ENCODE measurements at regions not wholly inside any gene's neighbourhood (a gene's known extent, or its start where the extent isn't known, plus 50 kb on each side); places are given as distances from the start of the nearest gene placed in this dataset.

DNA sequence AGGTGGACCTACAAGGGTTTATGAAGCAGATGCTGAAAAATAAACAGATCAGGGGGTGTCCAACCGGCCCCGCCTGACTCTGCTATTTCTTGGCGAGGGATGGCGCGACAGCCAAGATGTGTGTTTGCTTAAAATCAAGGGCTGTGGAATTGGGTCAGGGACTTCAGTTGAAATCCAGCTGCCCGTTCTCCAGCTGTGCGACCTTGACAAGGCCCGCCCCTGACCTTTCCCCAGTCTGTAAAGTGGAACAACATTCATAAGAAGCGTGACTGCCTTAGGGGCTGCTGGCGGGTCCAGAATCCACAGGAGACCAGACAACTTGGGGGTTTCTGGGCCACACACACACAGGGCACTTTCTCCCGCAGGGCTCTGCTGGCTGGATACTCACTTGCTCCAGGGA lies 517.5 kb downstream of the PREX1 start:
- no peaks in the 10 kb centered on the region for H3K9me3 ChIP-seq (replicated peaks in 1 of 2; ENCODE audit: control insufficient read depth in 1 of 2, insufficient read depth in 1 of 2, low read length in 2 of 2)
- no peak overlapping the region for H2AFZ ChIP-seq (ENCODE audit: insufficient read depth, low read depth, low read length, poor library complexity, severe bottlenecking)
- H4K20me1 ChIP-seq (ENCODE audit: insufficient read depth, low read length): no peaks in the 10 kb centered on the region
- no peaks in the 10 kb centered on the region for H3K79me2 ChIP-seq (ENCODE audit: insufficient read depth, low read length)
- WGBS (ENCODE audit: insufficient coverage): 96% methylated on average over 9 of the region's 11 CpGs
- TF ChIP-seq, protein P1, sequence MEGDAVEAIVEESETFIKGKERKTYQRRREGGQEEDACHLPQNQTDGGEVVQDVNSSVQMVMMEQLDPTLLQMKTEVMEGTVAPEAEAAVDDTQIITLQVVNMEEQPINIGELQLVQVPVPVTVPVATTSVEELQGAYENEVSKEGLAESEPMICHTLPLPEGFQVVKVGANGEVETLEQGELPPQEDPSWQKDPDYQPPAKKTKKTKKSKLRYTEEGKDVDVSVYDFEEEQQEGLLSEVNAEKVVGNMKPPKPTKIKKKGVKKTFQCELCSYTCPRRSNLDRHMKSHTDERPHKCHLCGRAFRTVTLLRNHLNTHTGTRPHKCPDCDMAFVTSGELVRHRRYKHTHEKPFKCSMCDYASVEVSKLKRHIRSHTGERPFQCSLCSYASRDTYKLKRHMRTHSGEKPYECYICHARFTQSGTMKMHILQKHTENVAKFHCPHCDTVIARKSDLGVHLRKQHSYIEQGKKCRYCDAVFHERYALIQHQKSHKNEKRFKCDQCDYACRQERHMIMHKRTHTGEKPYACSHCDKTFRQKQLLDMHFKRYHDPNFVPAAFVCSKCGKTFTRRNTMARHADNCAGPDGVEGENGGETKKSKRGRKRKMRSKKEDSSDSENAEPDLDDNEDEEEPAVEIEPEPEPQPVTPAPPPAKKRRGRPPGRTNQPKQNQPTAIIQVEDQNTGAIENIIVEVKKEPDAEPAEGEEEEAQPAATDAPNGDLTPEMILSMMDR (IDR thresholded peaks at IDR 0.05): no peak
- H3K4me1 ChIP-seq (ENCODE audit: control insufficient read depth in 1 of 2, insufficient read depth in 2 of 2, low read length in 2 of 2): no peaks in the 10 kb centered on the region
- intact Hi-C loops (cut with micrococcal nuclease): no loop called here
- H3K4me3 ChIP-seq (replicated peaks in 1 of 3; ENCODE audit: low read depth in 2 of 3, low read length in 3 of 3): no peak overlapping the region
- H3K9ac ChIP-seq (ENCODE audit: insufficient read depth, low read length, poor library complexity, severe bottlenecking): no peak overlapping the region
- no peak overlapping the region for H3K27ac ChIP-seq (ENCODE audit: low read depth in 1 of 2, low read length in 2 of 2)
- H3K9me3 Mint-ChIP-seq: peaks cover 0 to 5% (median 3%) of the 10 kb centered on the region in 7 donors
- H3K36me3 ChIP-seq (replicated peaks in 1 of 2; ENCODE audit: control insufficient read depth in 1 of 2, insufficient read depth in 2 of 2, low read length in 2 of 2): no peaks in the 10 kb centered on the region
- H3K4me2 ChIP-seq (replicated peaks; ENCODE audit: extremely low read depth, low read length, poor library complexity, severe bottlenecking): no peak overlapping the region
- no peak for DNase-seq
- H3K4me1 Mint-ChIP-seq: no peaks in the 10 kb centered on the region
- no peaks in the 10 kb centered on the region for H3K36me3 Mint-ChIP-seq
- peaks cover 2 to 18% (median 16%) of the 10 kb centered on the region in 3 donors for H3K27me3 Mint-ChIP-seq (ENCODE audit: low read depth in 3 of 3)
- no peak overlapping the region for H3K27ac Mint-ChIP-seq
- no peaks in the 10 kb centered on the region for H3K27me3 ChIP-seq (ENCODE audit: control insufficient read depth in 2 of 2, insufficient read depth in 2 of 2, low read length in 2 of 2)
- no peak overlapping the region for H3K4me3 Mint-ChIP-seq

DNA sequence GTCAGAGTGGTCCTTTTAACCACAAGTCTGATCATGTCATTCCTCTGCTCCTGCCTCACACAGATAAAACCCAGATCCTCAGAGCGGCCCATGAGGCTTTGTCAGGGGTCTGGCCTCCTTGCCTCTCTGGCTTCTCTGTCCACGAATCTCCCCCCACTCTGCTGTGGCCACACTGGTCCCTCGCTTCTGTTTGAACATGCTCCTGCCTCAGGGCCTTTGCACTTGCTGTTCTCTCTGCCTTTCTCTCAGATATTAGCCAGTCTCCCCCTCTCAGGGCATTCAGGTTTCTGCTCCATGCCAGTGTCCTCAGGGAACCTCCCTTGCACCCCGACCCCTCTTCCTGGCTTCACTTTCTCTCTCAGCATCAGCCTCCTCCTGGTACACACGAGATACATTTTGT lies 518.5 kb downstream of the PREX1 start:
- H3K4me1 Mint-ChIP-seq: no peaks in the 10 kb centered on the region
- H3K4me2 ChIP-seq (replicated peaks; ENCODE audit: extremely low read depth, low read length, poor library complexity, severe bottlenecking): no peak overlapping the region
- no peaks in the 10 kb centered on the region for H3K9me3 ChIP-seq (replicated peaks in 1 of 2; ENCODE audit: control insufficient read depth in 1 of 2, insufficient read depth in 1 of 2, low read length in 2 of 2)
- no peak overlapping the region for H3K4me3 ChIP-seq (replicated peaks in 1 of 3; ENCODE audit: low read depth in 2 of 3, low read length in 3 of 3)
- H3K27me3 Mint-ChIP-seq (ENCODE audit: low read depth in 3 of 3): peaks cover 2 to 16% (median 14%) of the 10 kb centered on the region in 3 donors
- intact Hi-C loops (cut with micrococcal nuclease): no loop called here
- peak overlapping the region in 1 of 7 donors; percentile 9 for H3K27ac Mint-ChIP-seq
- no peaks in the 10 kb centered on the region for H3K4me1 ChIP-seq (ENCODE audit: control insufficient read depth in 1 of 2, insufficient read depth in 2 of 2, low read length in 2 of 2)
- no peak for DNase-seq
- no peak overlapping the region for H3K9ac ChIP-seq (ENCODE audit: insufficient read depth, low read length, poor library complexity, severe bottlenecking)
- H3K79me2 ChIP-seq (ENCODE audit: insufficient read depth, low read length): no peaks in the 10 kb centered on the region
- no peak overlapping the region for H2AFZ ChIP-seq (ENCODE audit: insufficient read depth, low read depth, low read length, poor library complexity, severe bottlenecking)
- H3K36me3 ChIP-seq (replicated peaks in 1 of 2; ENCODE audit: control insufficient read depth in 1 of 2, insufficient read depth in 2 of 2, low read length in 2 of 2): no peaks in the 10 kb centered on the region
- no peak overlapping the region for H3K27ac ChIP-seq (ENCODE audit: low read depth in 1 of 2, low read length in 2 of 2)
- H4K20me1 ChIP-seq (ENCODE audit: insufficient read depth, low read length): no peaks in the 10 kb centered on the region
- H3K36me3 Mint-ChIP-seq: no peaks in the 10 kb centered on the region
- no peaks in the 10 kb centered on the region for H3K27me3 ChIP-seq (ENCODE audit: control insufficient read depth in 2 of 2, insufficient read depth in 2 of 2, low read length in 2 of 2)
- peaks cover 0 to 2% (median 0%) of the 10 kb centered on the region in 7 donors for H3K9me3 Mint-ChIP-seq
- H3K4me3 Mint-ChIP-seq: no peak overlapping the region
- WGBS (ENCODE audit: insufficient coverage): 85% methylated on average over 5 of the region's 5 CpGs
- TF ChIP-seq, protein P1 (IDR thresholded peaks at IDR 0.05): no peak

Measured in CD14-positive monocyte (primary cell).